ENCODE measurements at regions not wholly inside any gene's neighbourhood (a gene's known extent, or its start where the extent isn't known, plus 50 kb on each side); places are given as distances from the start of the nearest gene placed in this dataset.

GRCh38 chr6:3510617-3511016 lies 53.8 kb upstream of the SLC22A23 start:
- Histone ChIP-seq H3K4me3 (ENCODE audit: insufficient read depth, low read depth, low read length) (no peak overlapping the region), H3K14ac (replicated peaks; ENCODE audit: low read depth, low read length) (0 out of 2 replicates have a peak overlapping the region, but pooled peaks have one; percentile 0), H3K9me1 (ENCODE audit: insufficient read depth, low read length) (no peaks in the 10 kb centered on the region), H4K20me1 (ENCODE audit: insufficient read depth, low read length) (no peaks in the 10 kb centered on the region), H3K36me3 (ENCODE audit: control insufficient read depth, insufficient read depth, low read length) (no peaks in the 10 kb centered on the region), H3K23ac (ENCODE audit: low read depth, low read length) (no peak overlapping the region), H3K4me1 (ENCODE audit: control insufficient read depth, insufficient read depth, low read length) (no peaks in the 10 kb centered on the region), H3K27ac (ENCODE audit: insufficient read depth, low read length) (no peak overlapping the region), H4K8ac (ENCODE audit: low read depth in 2 of 2, low read length in 2 of 2) (no peak overlapping the region), H3K4me2 (ENCODE audit: low read depth, low read length) (no peak overlapping the region), H3K56ac (ENCODE audit: extremely low read depth, insufficient read depth, low read length) (no peak overlapping the region), H2AK5ac (ENCODE audit: low read depth, low read length) (no peak overlapping the region), H3K4ac (ENCODE audit: low read depth, low read length) (no peak overlapping the region), H2BK120ac (ENCODE audit: low read depth, low read length) (no peak overlapping the region), H2AFZ (replicated peaks; ENCODE audit: low read length, poor library complexity) (no peak overlapping the region), H4K91ac (ENCODE audit: insufficient read depth, low read depth, low read length) (no peak overlapping the region), H3K9me3 (ENCODE audit: control insufficient read depth, insufficient read depth, low read length) (no peaks in the 10 kb centered on the region), H2AK9ac (replicated peaks; ENCODE audit: low read depth, low read length, poor library complexity) (no peak overlapping the region), H3K27me3 (ENCODE audit: control insufficient read depth, insufficient read depth, low read length) (peaks cover 18% of the 10 kb centered on the region), H3K18ac (ENCODE audit: low read depth, low read length) (no peak overlapping the region), H2BK5ac (ENCODE audit: low read depth, low read length, poor library complexity, severe bottlenecking) (no peak overlapping the region), H3K9ac (ENCODE audit: low read depth, low read length) (no peak overlapping the region), H3K79me1 (ENCODE audit: low read depth in 1 of 2, low read length in 2 of 2) (no peaks in the 10 kb centered on the region), H4K5ac (ENCODE audit: low read depth, low read length) (no peak overlapping the region), H2BK15ac (ENCODE audit: low read depth, low read length) (no peak overlapping the region), H2BK20ac (ENCODE audit: low read depth, low read length) (no peak overlapping the region)
- 88% methylated on average over 5 of the region's 8 CpGs; no CpG with 5 or more reads in 1 of the 2 experiments for WGBS, 2 experiments (ENCODE audit: extremely low coverage in 2 of 2, insufficient read length in 1 of 2)
- intact Hi-C loops (cut with micrococcal nuclease), result no loop called here
- ATAC-seq (ENCODE audit: low read depth) (no peak), DNase-seq (no peak)
- dilution Hi-C loops (cut with HindIII; ENCODE audit: low sequenced_read_pairs, unreplicated experiment), result no loop called here
- BruUV-seq (replicated peaks), result no TSS peak
- ChIA-PET CTCF (no interaction called here), POLR2A (ENCODE audit: unreplicated experiment) (no interaction called here)
- in situ Hi-C loops (cut with MboI; ENCODE audit: low sequenced_read_pairs), result no loop called here
- no peak for TF ChIP-seq RFX5 (IDR thresholded peaks at IDR 0.05; ENCODE audit: low read depth, low read length)
- no peak for TF ChIP-seq SMC3 (IDR thresholded peaks at IDR 0.05; ENCODE audit: low read depth, low read length)
- no peak for TF ChIP-seq POLR2A (IDR thresholded peaks at IDR 0.05; ENCODE audit: low read depth, low read length)
- no peak for TF ChIP-seq RCOR1 (IDR thresholded peaks at IDR 0.05; ENCODE audit: insufficient replicate concordance, low read length)
- TF ChIP-seq CHD1 (IDR thresholded peaks at IDR 0.05; ENCODE audit: low read depth, low read length), result no peak
- no peak for TF ChIP-seq CEBPB (IDR thresholded peaks at IDR 0.05; ENCODE audit: low read depth, low read length)
- no peak for TF ChIP-seq BHLHE40 (IDR thresholded peaks at IDR 0.05; ENCODE audit: low read depth, low read length)
- no peak for TF ChIP-seq MXI1 (IDR thresholded peaks at IDR 0.05; ENCODE audit: borderline replicate concordance, low read depth, low read length)
- no peak for TF ChIP-seq ELK1 (IDR thresholded peaks at IDR 0.05; ENCODE audit: borderline replicate concordance, low read depth, low read length)
- TF ChIP-seq FOS (IDR thresholded peaks at IDR 0.05; ENCODE audit: low read depth, low read length), result no peak
- TF ChIP-seq CTCF (conservative IDR thresholded peaks at IDR 0.05; ENCODE audit: low read depth, low read length), result no peak
- no peak for TF ChIP-seq NFE2L2 (IDR thresholded peaks at IDR 0.05; ENCODE audit: low read depth, low read length)
- no peak for TF ChIP-seq USF2 (IDR thresholded peaks at IDR 0.05; ENCODE audit: low read depth, low read length)
